ENCODE measurements at regions not wholly inside any gene's neighbourhood (a gene's known extent, or its start where the extent isn't known, plus 50 kb on each side); places are given as distances from the start of the nearest gene placed in this dataset.

- in situ Hi-C loops (cut with MboI; ENCODE audit: low pct_unique_long_range_greater_than_20kb, low sequenced_read_pairs, unreplicated experiment): no loop called here
- no peak for DNase-seq (ENCODE audit: low spot score)
Observed at GRCh38 chr13:81334481-81334880, 993.6 kb upstream of the SPRY2 start.

GRCh38 chr13:81326913-81327312 is 986.0 kb upstream of the SPRY2 start:
- in situ Hi-C loops (cut with MboI; ENCODE audit: low pct_unique_long_range_greater_than_20kb, low sequenced_read_pairs, unreplicated experiment): no loop called here
- no peak for DNase-seq (ENCODE audit: low spot score)
- no peak for TF ChIP-seq CTCF (IDR thresholded peaks at IDR 0.05; ENCODE audit: extremely low read depth, insufficient read depth, missing control alignments)

More at GRCh38 chr13:81334481-81334880, 993.6 kb upstream of the SPRY2 start:
- TF ChIP-seq CTCF (IDR thresholded peaks at IDR 0.05; ENCODE audit: extremely low read depth, insufficient read depth, missing control alignments): no peak

GRCh38 chr13:81320516-81320915 is 979.6 kb upstream of the SPRY2 start:
- TF ChIP-seq CTCF (IDR thresholded peaks at IDR 0.05; ENCODE audit: extremely low read depth, insufficient read depth, missing control alignments): no peak
- in situ Hi-C loops (cut with MboI; ENCODE audit: low pct_unique_long_range_greater_than_20kb, low sequenced_read_pairs, unreplicated experiment): no loop called here
- DNase-seq (ENCODE audit: low spot score): no peak

GRCh38 chr13:81319351-81319750 is 978.4 kb upstream of the SPRY2 start:
- no peak for TF ChIP-seq CTCF (IDR thresholded peaks at IDR 0.05; ENCODE audit: extremely low read depth, insufficient read depth, missing control alignments)
- DNase-seq (ENCODE audit: low spot score): no peak
- in situ Hi-C loops (cut with MboI; ENCODE audit: low pct_unique_long_range_greater_than_20kb, low sequenced_read_pairs, unreplicated experiment): no loop called here

- DNase-seq (ENCODE audit: low spot score): no peak
- in situ Hi-C loops (cut with MboI; ENCODE audit: low pct_unique_long_range_greater_than_20kb, low sequenced_read_pairs, unreplicated experiment): no loop called here
- TF ChIP-seq CTCF (IDR thresholded peaks at IDR 0.05; ENCODE audit: extremely low read depth, insufficient read depth, missing control alignments): no peak
Observed at GRCh38 chr13:81318231-81319019, 977.5 kb upstream of the SPRY2 start.

GRCh38 chr13:81314461-81314860 is 973.5 kb upstream of the SPRY2 start:
- in situ Hi-C loops (cut with MboI; ENCODE audit: low pct_unique_long_range_greater_than_20kb, low sequenced_read_pairs, unreplicated experiment): no loop called here
- TF ChIP-seq CTCF (IDR thresholded peaks at IDR 0.05; ENCODE audit: extremely low read depth, insufficient read depth, missing control alignments): no peak
- no peak for DNase-seq (ENCODE audit: low spot score)
